GM18858 (cell line): ENCODE measurements at regions not wholly inside any gene's neighbourhood (a gene's known extent, or its start where the extent isn't known, plus 50 kb on each side); places are given as distances from the start of the nearest gene placed in this dataset.

Experiments
- ATAC-seq: cut with Tn5 transposase; IDR thresholded peaks from one replicate; pipeline ENCODE4 v1.9.1; 2021; ENCODE audit not compliant: unreplicated experiment

- ATAC-seq, result no peak
These were observed 393.1 kb upstream of the SLC14A2 start for GRCh38 chr18:45222180-45222579.

GRCh38 chr18:45227001-45227742, 388.1 kb upstream of the SLC14A2 start:
- no peak for ATAC-seq

- ATAC-seq, result no peak
These were observed 386.4 kb upstream of the SLC14A2 start for GRCh38 chr18:45228796-45229388.

GRCh38 chr18:45231617-45232016, 383.7 kb upstream of the SLC14A2 start:
- ATAC-seq, result no peak

GRCh38 chr18:45232061-45232460, 383.2 kb upstream of the SLC14A2 start:
- no peak for ATAC-seq

GRCh38 chr18:45236676-45237075, 378.6 kb upstream of the SLC14A2 start:
- ATAC-seq, result no peak

- ATAC-seq, result no peak
These were observed 377.8 kb upstream of the SLC14A2 start for GRCh38 chr18:45237343-45238098.

GRCh38 chr18:45241271-45241670, 374.0 kb upstream of the SLC14A2 start:
- ATAC-seq, result no peak

- ATAC-seq, result no peak
These were observed 373.2 kb upstream of the SLC14A2 start for GRCh38 chr18:45241982-45242565.

- no peak for ATAC-seq
These were observed 371.8 kb upstream of the SLC14A2 start for GRCh38 chr18:45243340-45244110.

- ATAC-seq, result no peak
These were observed 370.2 kb upstream of the SLC14A2 start for GRCh38 chr18:45245091-45245511.

GRCh38 chr18:45248240-45248903, 366.9 kb upstream of the SLC14A2 start:
- no peak for ATAC-seq

GRCh38 chr18:45249246-45249661, 366.0 kb upstream of the SLC14A2 start:
- ATAC-seq, result no peak

- ATAC-seq, result no peak
These were observed 364.8 kb upstream of the SLC14A2 start for GRCh38 chr18:45250479-45250878.

- no peak for ATAC-seq
These were observed 364.0 kb upstream of the SLC14A2 start for GRCh38 chr18:45251236-45251635.

- no peak for ATAC-seq
These were observed 362.8 kb upstream of the SLC14A2 start for GRCh38 chr18:45252474-45252873.

GRCh38 chr18:45253056-45253565, 362.2 kb upstream of the SLC14A2 start:
- ATAC-seq, result no peak

GRCh38 chr18:45253973-45254708, 361.1 kb upstream of the SLC14A2 start:
- ATAC-seq, result no peak

- no peak for ATAC-seq
These were observed 360.6 kb upstream of the SLC14A2 start for GRCh38 chr18:45254709-45255082.
